Panc1 (cell line): ENCODE measurements at regions not wholly inside any gene's neighbourhood (a gene's known extent, or its start where the extent isn't known, plus 50 kb on each side); places are given as distances from the start of the nearest gene placed in this dataset.

Experiments
- ATAC-seq: fragments of 200-7000 bp; cut with Tn5 transposase; 2 replicates; pipeline ENCODE4 v1.9.1; 2020; ENCODE audit warnings: mild to moderate bottlenecking, moderate library complexity
- BruUV-seq: library from RNA; stranded (reverse); fragments of 400-500 nt; replicated peaks from 2 replicates; lab custom pipeline; 2021; lab: Mats Ljungman, UMichigan
- CTCF ChIA-PET: fragments of 300-600 bp; sonication (Branson Sonifier 250); formaldehyde crosslinking; loops from one replicate; lab custom pipeline; 2022; ENCODE audit warnings: antibody characterized with exemption; lab: Charles Lee
- POLR2A ChIA-PET: fragments of 300-600 bp; sonication (Branson Sonifier 250); formaldehyde crosslinking; loops from one replicate; lab custom pipeline; 2022; ENCODE audit warnings: antibody characterized with exemption; lab: Charles Lee
- DNase-seq: peaks from one replicate; pipeline ENCODE4 v3.0.0-alpha.2; 2010; ENCODE audit warnings: low read depth, low spot score
- H3K27ac ChIP-seq: 2 replicates; pipeline ENCODE4 v1.5.1; 2011; ENCODE audit warnings: mild to moderate bottlenecking, low read length, inconsistent platforms
- H3K27me3 ChIP-seq: fragments of 200-500 bp; sonication (Bioruptor generic); 2 replicates; pipeline ENCODE4 v1.6.0; 2014; ENCODE audit warnings: low read length, inconsistent platforms; ENCODE audit not compliant: control insufficient read depth, insufficient read depth
- H3K36me3 ChIP-seq: fragments of 200-500 bp; sonication (Bioruptor generic); 2 replicates; pipeline ENCODE4 v1.5.1; 2014; ENCODE audit warnings: inconsistent platforms, mild to moderate bottlenecking, low read length, moderate library complexity; ENCODE audit not compliant: control insufficient read depth, insufficient read depth
- H3K4me1 ChIP-seq: 2 replicates; pipeline ENCODE4 v1.5.1; 2011; ENCODE audit warnings: inconsistent platforms, mild to moderate bottlenecking, low read length, moderate library complexity; ENCODE audit not compliant: control insufficient read depth, insufficient read depth
- H3K4me3 ChIP-seq, 2 experiments: 2 replicates each; pipeline ENCODE4 v1.5.1; 2011 to 2012; ENCODE audit warnings: low read depth in 2 of 2, low read length in 2 of 2, mild to moderate bottlenecking in 2 of 2, inconsistent platforms in 1 of 2, moderate library complexity in 1 of 2
- H3K9me3 ChIP-seq: fragments of 200-500 bp; sonication (Bioruptor generic); 2 replicates; pipeline ENCODE4 v1.5.1; 2014; ENCODE audit warnings: low read depth, mild to moderate bottlenecking, inconsistent platforms, low read length, moderate library complexity; ENCODE audit not compliant: control insufficient read depth, insufficient read depth
- POLR2AphosphoS5 ChIP-seq: IDR thresholded peaks from 2 replicates; pipeline ENCODE4 v1.6.1; 2012; ENCODE audit warnings: mild to moderate bottlenecking, low read depth, low read length, moderate library complexity
- SIN3A ChIP-seq: IDR thresholded peaks from 2 replicates; pipeline ENCODE4 v1.6.1; 2012; ENCODE audit warnings: low read depth, mild to moderate bottlenecking, low read length, moderate library complexity, borderline replicate concordance; ENCODE audit not compliant: insufficient read depth
- TCF7L2 ChIP-seq: IDR thresholded peaks from 2 replicates; pipeline ENCODE4 v1.6.1; 2011; ENCODE audit warnings: mild to moderate bottlenecking, low read depth, low read length, inconsistent platforms
- in situ Hi-C: cut with HindIII; loops from 2 replicates; pipeline ENCODE4 v1.10.0; 2016; ENCODE audit warnings: low sequenced_read_pairs, low pct_unique_long_range_greater_than_20kb
- intact Hi-C: fragments of 100-400 bp; cut with micrococcal nuclease; formaldehyde crosslinking; loops from one replicate; pipeline ENCODE4 v1.10.0; 2022; ENCODE audit not compliant: unreplicated experiment
- TF ChIP-seq, protein P1 (sequence below): fragments of 450-650 bp; IDR thresholded peaks from 2 replicates; pipeline ENCODE4 v1.5.1; 2017; ENCODE audit warnings: mild to moderate bottlenecking
- TF ChIP-seq, protein P2 (sequence below), 2 experiments: IDR thresholded peaks; 2 replicates each; pipeline ENCODE4 v1.6.1; 2011 to 2012; ENCODE audit warnings: low read depth in 2 of 2, control low read depth in 1 of 2, low read length in 1 of 2, mild to moderate bottlenecking in 1 of 2, moderate library complexity in 1 of 2; ENCODE audit not compliant: insufficient read depth in 1 of 2

DNA sequence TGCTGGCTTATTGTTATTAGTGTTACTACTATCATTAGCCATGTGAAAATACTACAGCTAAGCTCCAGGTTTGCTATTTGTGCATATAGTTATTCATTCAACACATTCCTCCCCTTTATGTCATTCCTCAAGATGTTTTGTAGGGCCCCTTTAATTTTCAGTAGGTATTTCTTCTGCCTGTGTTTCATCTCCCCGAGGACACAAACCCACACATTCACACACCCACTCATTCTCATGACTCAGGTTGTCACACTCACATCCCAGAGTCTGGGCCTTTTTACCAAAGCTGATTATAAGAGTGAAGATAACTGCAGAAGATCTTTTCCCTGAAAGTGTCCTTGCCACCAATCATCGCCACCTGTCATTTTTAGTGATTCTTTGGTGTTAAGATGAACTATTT lies 68.6 kb upstream of the SPOPL start:
- H3K9me3 ChIP-seq = no peaks in the 10 kb centered on the region
- no TSS peak for BruUV-seq
- no peak overlapping the region for H3K27ac ChIP-seq
- H3K27me3 ChIP-seq = no peaks in the 10 kb centered on the region
- TF ChIP-seq POLR2AphosphoS5 = no peak
- TF ChIP-seq, protein P1, sequence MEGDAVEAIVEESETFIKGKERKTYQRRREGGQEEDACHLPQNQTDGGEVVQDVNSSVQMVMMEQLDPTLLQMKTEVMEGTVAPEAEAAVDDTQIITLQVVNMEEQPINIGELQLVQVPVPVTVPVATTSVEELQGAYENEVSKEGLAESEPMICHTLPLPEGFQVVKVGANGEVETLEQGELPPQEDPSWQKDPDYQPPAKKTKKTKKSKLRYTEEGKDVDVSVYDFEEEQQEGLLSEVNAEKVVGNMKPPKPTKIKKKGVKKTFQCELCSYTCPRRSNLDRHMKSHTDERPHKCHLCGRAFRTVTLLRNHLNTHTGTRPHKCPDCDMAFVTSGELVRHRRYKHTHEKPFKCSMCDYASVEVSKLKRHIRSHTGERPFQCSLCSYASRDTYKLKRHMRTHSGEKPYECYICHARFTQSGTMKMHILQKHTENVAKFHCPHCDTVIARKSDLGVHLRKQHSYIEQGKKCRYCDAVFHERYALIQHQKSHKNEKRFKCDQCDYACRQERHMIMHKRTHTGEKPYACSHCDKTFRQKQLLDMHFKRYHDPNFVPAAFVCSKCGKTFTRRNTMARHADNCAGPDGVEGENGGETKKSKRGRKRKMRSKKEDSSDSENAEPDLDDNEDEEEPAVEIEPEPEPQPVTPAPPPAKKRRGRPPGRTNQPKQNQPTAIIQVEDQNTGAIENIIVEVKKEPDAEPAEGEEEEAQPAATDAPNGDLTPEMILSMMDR = no peak
- TF ChIP-seq TCF7L2 = no peak
- TF ChIP-seq SIN3A = no peak
- TF ChIP-seq, protein P2, sequence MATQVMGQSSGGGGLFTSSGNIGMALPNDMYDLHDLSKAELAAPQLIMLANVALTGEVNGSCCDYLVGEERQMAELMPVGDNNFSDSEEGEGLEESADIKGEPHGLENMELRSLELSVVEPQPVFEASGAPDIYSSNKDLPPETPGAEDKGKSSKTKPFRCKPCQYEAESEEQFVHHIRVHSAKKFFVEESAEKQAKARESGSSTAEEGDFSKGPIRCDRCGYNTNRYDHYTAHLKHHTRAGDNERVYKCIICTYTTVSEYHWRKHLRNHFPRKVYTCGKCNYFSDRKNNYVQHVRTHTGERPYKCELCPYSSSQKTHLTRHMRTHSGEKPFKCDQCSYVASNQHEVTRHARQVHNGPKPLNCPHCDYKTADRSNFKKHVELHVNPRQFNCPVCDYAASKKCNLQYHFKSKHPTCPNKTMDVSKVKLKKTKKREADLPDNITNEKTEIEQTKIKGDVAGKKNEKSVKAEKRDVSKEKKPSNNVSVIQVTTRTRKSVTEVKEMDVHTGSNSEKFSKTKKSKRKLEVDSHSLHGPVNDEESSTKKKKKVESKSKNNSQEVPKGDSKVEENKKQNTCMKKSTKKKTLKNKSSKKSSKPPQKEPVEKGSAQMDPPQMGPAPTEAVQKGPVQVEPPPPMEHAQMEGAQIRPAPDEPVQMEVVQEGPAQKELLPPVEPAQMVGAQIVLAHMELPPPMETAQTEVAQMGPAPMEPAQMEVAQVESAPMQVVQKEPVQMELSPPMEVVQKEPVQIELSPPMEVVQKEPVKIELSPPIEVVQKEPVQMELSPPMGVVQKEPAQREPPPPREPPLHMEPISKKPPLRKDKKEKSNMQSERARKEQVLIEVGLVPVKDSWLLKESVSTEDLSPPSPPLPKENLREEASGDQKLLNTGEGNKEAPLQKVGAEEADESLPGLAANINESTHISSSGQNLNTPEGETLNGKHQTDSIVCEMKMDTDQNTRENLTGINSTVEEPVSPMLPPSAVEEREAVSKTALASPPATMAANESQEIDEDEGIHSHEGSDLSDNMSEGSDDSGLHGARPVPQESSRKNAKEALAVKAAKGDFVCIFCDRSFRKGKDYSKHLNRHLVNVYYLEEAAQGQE (IDR thresholded peaks at IDR 0.05; ENCODE audit: insufficient read depth in 1 of 2, low read depth in 2 of 2, low read length in 1 of 2) = no peak
- ChIA-PET CTCF (no interaction called here), POLR2A (no interaction called here)
- no peak for DNase-seq
- in situ Hi-C loops = no loop called here
- intact Hi-C loops = no loop called here
- no peak overlapping the region for H3K4me3 ChIP-seq
- ATAC-seq = no peak
- no peaks in the 10 kb centered on the region for H3K36me3 ChIP-seq
- no peaks in the 10 kb centered on the region for H3K4me1 ChIP-seq

DNA sequence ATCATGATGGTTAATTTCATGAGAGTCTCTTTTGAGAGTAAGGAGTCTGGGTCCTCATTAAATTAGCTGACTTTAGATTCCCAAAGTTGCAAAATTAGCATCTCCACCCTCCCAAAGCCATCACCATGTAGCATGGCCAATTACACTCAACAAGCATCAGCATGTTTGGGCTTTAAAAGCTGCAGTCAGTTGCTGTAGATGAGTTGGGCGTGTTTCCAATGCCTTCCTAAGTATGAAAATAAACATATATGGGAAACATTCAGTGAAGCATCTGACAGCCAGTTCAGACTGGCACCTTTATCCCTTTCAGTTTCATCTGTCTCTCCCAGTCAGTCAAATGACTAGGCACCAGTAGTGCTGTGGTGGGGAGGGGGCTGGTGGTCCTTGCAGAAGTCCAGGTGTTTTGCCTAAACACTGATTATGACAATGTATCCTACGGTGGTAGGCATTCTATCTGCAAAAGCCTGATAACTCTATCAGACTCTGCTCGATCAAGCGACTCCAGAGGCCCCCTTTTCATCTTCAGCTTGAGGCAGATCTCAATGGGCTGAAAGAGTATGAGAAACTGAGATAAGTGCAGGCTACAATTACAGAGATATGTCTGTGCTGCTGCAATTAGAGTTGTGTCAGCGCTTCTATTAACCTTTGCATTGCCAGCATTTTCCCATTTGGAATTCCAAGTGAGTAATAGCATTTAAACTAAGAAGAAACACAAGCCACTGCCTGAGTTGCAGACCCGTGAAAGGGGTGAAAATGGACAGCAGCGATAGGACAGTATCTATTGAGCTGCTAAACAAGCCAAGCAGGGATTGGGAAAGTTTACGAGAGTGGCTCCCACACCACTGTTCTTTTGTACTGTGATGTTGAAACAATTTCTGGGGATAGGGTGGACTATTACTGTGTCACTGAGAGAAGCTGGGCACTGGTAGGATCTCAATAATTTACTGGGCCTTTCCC lies 67.3 kb upstream of the SPOPL start:
- ChIA-PET POLR2A (no interaction called here), CTCF (no interaction called here)
- intact Hi-C loops = no loop called here
- Histone ChIP-seq H3K4me1 (no peaks in the 10 kb centered on the region), H3K27ac (no peak overlapping the region), H3K4me3 (no peak overlapping the region), H3K36me3 (no peaks in the 10 kb centered on the region), H3K27me3 (no peaks in the 10 kb centered on the region), H3K9me3 (no peaks in the 10 kb centered on the region)
- no TSS peak for BruUV-seq
- TF ChIP-seq, protein P1 = no peak
- TF ChIP-seq TCF7L2 (no peak), POLR2AphosphoS5 (no peak)
- TF ChIP-seq, protein P2 (IDR thresholded peaks at IDR 0.05; ENCODE audit: insufficient read depth in 1 of 2, low read depth in 2 of 2, low read length in 1 of 2) = no peak
- in situ Hi-C loops = no loop called here
- DNase-seq (no peak), ATAC-seq (no peak)
